Right lung (tissue), 2 donors: ENCODE measurements at regions not wholly inside any gene's neighbourhood (a gene's known extent, or its start where the extent isn't known, plus 50 kb on each side); places are given as distances from the start of the nearest gene placed in this dataset.

Source experiments
- DNase-seq, 2 donors: peaks; one replicate each; pipeline ENCODE4 v3.0.0-alpha.2; 2013

GRCh38 chr22:47589271-47590250 lies 827.1 kb downstream of the TBC1D22A start:
- DNase-seq = no peak

- no peak for DNase-seq
These were observed 826.1 kb downstream of the TBC1D22A start for GRCh38 chr22:47588578-47588960.

DNA sequence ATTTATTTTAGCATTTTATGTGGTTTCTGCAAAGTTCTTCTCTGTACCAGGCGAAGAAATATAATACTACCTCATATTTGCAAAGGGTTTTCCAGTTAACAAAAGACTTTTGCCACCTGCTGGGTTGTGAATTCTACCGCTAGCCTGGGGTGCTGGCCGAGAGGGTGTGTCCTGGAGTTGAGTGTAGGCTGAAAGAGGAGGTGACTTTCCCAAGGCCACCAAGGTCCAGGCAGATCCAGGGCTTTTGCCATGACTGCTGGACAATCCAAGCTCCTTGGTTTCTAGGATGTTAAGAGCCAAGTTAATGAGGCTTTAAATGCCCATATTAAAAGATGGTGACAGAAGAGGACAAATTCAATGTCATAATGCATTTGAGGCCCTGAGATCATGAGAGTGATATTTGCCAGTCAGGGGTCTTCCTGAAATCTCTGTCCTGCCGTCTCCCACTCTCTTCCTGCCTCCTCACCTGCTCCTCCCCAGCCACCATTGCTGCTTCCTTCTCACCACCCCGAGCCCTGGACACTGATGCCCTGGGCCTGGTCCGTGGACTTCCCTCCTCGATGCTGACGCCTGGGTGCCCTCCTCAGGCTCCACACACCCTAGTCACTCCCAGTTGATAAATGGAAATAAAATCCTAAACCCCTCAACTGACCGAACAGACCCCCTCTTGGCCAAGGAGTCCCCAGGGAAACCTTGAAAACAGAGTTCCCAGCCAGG lies 825.6 kb downstream of the TBC1D22A start:
- DNase-seq = no peak

DNA sequence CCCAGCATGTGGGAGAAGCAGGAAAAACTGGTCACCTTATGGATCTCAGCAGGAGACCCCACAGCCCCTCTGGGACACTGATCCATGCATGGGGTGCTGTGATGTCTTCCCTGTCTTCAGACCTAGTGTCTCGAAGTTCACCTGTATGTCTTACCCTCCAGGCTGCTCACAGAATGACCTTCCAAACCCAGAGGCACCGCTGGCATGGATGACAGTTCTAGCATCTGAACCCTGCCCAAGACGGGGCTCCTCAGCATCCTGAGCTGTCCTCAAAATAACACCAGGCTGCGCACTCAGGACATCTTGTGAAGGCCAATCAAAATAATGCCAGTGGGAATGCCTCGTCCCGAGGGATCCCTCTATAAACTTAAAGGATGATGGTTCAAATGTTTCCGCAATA lies 824.9 kb downstream of the TBC1D22A start:
- no peak for DNase-seq

DNA sequence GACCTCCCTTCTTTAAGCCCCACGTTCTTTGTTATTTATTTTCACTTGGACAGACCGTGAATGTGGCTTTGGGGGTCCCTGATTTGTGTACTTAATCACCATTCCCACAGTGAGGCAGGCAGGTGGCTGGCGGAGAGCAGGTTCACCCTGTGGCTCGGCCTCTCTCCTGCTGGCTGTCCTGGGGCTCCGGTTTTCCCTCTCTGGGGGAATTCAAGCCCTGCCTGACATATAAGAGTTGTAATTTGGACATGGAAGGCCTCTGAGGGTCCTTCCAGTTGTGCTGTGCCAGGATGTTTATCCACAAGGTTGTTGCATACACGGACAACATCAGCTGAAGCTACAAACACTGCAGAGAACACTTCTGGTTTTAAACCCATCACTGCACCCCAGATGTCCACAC lies 824.5 kb downstream of the TBC1D22A start:
- no peak for DNase-seq

- no peak for DNase-seq
These were observed 823.6 kb downstream of the TBC1D22A start for GRCh38 chr22:47586038-47586437.

GRCh38 chr22:47583959-47584562 lies 821.6 kb downstream of the TBC1D22A start:
- DNase-seq = no peak

DNA sequence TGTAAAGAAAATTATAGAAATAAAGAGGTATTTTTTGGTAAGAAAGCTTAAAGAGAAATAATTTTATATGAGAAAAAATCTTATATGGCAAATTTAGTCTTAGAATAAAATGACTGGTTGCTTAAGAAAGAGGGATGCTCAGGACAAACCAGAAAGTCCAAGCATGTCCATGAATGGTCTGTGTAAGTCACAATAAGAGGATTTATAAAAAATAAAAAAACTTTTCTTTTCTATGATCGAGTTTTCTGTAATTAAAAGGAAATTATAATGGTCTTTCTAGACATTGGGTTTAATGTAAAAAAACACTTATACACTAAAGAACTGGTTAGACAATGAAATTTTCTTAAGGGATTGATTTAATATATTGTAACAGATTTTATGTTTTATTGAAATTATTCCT lies 819.6 kb downstream of the TBC1D22A start:
- no peak for DNase-seq

GRCh38 chr22:47580121-47580520 lies 817.7 kb downstream of the TBC1D22A start:
- no peak for DNase-seq

GRCh38 chr22:47576908-47577307 lies 814.5 kb downstream of the TBC1D22A start:
- no peak for DNase-seq

DNA sequence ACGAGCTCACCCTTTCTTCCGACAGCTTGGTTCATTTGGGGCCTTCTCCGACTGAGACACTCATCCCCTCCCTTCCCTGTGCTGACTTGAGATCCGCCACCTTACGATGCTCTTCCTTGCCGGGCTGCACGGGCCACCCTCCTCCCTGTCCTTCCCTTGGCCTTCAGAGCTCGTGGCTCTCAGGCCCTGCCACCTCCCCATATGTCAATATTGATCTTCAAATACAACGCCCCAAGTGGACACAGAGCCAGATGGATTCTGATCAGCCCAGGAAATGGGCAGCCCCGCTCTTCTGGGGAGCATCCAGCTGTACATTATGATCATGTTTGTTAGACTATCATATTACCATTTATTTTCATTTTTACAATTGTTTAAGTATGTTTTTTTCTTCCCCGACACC lies 812.8 kb downstream of the TBC1D22A start:
- no peak for DNase-seq

GRCh38 chr22:47574556-47574955 lies 812.1 kb downstream of the TBC1D22A start:
- DNase-seq = no peak

DNA sequence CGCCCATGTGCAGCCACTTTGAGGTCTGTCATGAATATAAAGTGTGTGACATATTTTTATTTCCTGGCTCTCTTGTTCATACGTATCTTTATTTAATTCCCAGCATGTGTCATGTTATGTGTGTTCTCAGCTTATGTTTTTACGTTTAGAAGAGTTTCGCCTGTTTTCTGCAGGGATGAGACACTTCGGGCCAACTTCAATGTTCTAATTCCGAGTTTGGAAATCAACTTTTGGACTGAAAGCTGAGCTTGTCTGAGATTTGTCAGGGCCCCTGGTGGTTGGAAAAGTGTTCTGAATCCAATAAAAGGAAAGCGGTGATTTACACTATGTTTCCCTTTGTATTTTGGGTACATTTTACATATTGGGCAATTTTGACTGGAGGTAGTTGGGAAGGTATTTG lies 810.7 kb downstream of the TBC1D22A start:
- no peak for DNase-seq

DNA sequence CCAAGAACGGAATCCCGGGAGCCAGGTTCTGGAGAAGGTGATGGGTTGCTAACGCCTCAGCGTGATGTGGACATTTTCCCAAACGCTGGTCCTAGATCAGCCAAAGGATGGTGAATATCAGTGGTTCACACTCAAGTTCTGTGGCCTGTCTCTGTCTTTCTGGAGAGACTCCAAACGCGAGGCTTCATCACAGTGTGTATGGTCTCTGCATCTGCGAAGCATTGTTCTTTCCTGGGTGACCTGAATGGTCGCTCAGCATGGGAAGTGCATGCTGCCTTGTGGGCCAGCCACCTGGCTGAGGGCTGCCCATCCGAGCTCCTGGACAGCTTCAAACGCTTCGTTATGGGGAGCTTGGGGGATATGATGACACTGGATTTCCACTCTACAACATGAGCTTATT lies 810.0 kb downstream of the TBC1D22A start:
- DNase-seq = no peak

DNA sequence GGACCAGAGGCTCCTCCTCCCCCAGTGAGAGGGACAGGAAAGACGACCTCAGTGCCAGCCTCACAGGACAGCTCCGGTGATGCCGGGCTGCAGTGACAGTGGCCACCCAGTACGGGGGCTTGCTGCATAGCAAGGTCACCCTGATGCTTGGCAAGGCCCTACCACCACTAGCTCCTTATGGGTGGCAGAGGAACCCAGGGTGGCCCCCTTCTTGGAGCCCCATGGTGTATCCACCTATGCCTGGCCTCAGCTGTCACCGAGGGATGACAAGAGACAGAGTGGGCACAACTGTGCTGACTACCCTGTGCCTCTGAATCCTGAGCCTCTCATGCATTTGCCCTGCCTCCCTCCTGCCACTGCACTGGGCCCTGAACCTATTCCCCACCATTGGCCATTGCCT lies 809.2 kb downstream of the TBC1D22A start:
- DNase-seq = no peak

DNA sequence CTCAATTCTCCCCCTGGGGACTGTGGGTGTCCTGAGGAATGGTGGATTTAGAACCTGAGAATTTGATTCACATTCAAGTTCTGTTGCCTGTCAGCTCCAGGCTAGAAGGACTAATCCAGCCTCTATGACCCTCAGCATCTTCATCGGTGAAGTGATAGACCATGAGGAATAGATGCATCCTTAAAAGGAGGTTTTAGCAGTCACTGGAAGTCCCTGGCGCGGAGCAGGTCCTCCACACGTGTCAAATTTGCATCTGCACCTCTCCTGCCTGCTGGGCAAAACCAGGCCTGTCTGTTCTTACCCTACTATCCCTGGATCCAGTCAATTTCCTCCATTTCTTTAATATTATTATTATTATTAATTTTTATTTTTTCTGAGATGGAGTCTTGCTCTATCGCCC lies 808.4 kb downstream of the TBC1D22A start:
- no peak for DNase-seq

GRCh38 chr22:47570300-47570685 lies 807.8 kb downstream of the TBC1D22A start:
- no peak for DNase-seq

DNA sequence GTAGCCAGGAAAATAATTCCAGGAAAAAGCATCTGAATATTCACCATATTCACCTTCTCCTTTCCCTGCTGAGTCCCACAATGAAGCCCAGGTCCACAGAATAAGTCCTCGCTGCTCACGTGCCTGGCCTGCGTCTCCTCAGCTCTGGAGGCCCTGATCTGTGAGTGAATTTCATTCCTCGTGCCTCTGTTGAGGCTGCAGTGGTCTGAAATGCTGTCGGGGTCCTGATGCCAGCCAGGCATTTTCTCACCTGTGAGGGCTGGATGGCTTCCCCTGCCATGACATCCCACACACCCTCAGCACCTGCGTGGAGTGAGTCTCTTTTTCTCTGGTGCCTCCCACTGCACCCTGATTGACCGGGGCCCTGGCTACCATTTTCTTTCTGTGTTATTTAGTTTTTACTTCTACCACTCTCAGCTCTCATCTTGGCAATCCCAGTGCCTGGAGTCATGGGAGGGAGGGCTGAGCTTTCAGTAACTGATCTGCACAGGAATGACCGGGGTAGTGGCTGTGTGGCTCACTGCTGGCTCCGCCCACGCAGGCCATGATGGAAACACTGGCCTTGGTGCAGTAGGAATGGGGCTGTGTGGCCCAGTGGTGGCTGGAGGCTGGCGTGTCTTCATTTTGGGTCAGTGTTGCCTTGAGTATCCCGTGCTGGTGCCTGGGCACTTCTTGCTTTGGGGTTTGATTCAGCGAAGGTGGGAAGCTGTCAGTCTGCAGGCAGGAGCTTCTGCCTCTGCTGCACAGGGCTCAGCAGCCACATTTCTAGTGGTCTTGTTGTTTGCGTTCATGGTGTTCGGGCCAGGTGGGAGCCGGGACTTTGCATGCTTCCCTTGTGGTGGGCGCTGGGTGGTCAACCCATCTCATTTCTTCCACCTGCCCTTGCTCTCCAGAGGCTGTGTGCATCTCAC lies 807.2 kb downstream of the TBC1D22A start:
- no peak for DNase-seq

DNA sequence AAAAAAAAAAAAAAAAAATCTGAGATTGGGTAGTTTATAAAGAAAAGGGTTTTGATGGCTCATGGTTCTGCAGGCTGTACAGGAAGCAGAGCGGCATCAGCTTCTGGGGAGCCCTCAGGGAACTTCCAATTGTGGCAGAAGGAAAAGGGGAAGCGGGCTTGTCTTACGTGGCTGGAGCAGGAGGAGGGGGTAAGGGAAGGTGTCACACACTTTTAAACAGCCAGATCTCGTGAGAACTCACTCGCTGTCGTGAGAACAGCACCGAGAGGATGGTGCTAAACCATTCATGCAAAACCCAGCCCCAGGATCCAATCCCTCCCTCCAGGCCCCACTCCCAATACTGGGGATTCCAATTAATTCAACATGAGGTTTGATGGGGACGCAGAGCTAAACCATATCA lies 806.2 kb downstream of the TBC1D22A start:
- DNase-seq = no peak

GRCh38 chr22:47567126-47568090 lies 805.0 kb downstream of the TBC1D22A start:
- peak; percentile 85 to 86 for DNase-seq
